GM23248 (cell line): ENCODE measurements at regions not wholly inside any gene's neighbourhood (a gene's known extent, or its start where the extent isn't known, plus 50 kb on each side); places are given as distances from the start of the nearest gene placed in this dataset.

Experiments
- DNase-seq: peaks from one replicate; pipeline ENCODE4 v3.0.0-alpha.2; 2015
- H2AFZ ChIP-seq: fragments of 200-600 bp; sonication (generic); 2 replicates; pipeline ENCODE4 v1.6.1; 2016; ENCODE audit warnings: antibody characterized with exemption
- H3F3A ChIP-seq: fragments of 200-600 bp; sonication (generic); 2 replicates; pipeline ENCODE4 v1.6.1; 2016; ENCODE audit warnings: mild to moderate bottlenecking, antibody characterized with exemption, mixed run types; ENCODE audit not compliant: insufficient read depth
- H3K27ac ChIP-seq: fragments of 200-600 bp; sonication (generic); 2 replicates; pipeline ENCODE4 v1.5.1; 2016; ENCODE audit warnings: mild to moderate bottlenecking
- H3K27me3 ChIP-seq: fragments of 200-600 bp; sonication (generic); replicated peaks from 2 replicates; pipeline ENCODE4 v1.6.1; 2016; ENCODE audit warnings: mild to moderate bottlenecking; ENCODE audit not compliant: insufficient read depth
- H3K36me3 ChIP-seq: fragments of 200-600 bp; sonication (generic); 2 replicates; pipeline ENCODE4 v1.6.1; 2016; ENCODE audit warnings: low read depth, mild to moderate bottlenecking
- H3K4me1 ChIP-seq: fragments of 200-600 bp; sonication (generic); 2 replicates; pipeline ENCODE4 v1.6.1; 2016; ENCODE audit warnings: mild to moderate bottlenecking; ENCODE audit not compliant: insufficient read depth
- H3K4me2 ChIP-seq: fragments of 200-600 bp; sonication (generic); one replicate; pipeline ENCODE4 v1.6.1; 2016; ENCODE audit warnings: mild to moderate bottlenecking; ENCODE audit not compliant: unreplicated experiment
- H3K4me3 ChIP-seq: fragments of 200-600 bp; sonication (generic); 2 replicates; pipeline ENCODE4 v1.5.1; 2016; ENCODE audit warnings: mild to moderate bottlenecking
- H3K79me2 ChIP-seq: fragments of 200-600 bp; sonication (generic); 2 replicates; pipeline ENCODE4 v1.6.1; 2016; ENCODE audit warnings: mild to moderate bottlenecking; ENCODE audit not compliant: insufficient read depth
- H3K9ac ChIP-seq: fragments of 200-600 bp; sonication (generic); 2 replicates; pipeline ENCODE4 v1.6.1; 2016; ENCODE audit warnings: mild to moderate bottlenecking
- H3K9me2 ChIP-seq: fragments of 200-600 bp; sonication (generic); 2 replicates; pipeline ENCODE4 v1.6.1; 2016; ENCODE audit warnings: mixed run types, mild to moderate bottlenecking, moderate library complexity; ENCODE audit not compliant: insufficient read depth
- H3K9me3 ChIP-seq: fragments of 200-600 bp; sonication (generic); one replicate; pipeline ENCODE4 v1.6.1; 2017; ENCODE audit warnings: low read depth
- H4K20me1 ChIP-seq: fragments of 200-600 bp; sonication (generic); 2 replicates; pipeline ENCODE4 v1.6.0; 2016; ENCODE audit not compliant: insufficient read depth
- EZH2 ChIP-seq: fragments of 200-600 bp; sonication (generic); IDR thresholded peaks from 2 replicates; pipeline ENCODE4 v1.6.1; 2018; ENCODE audit warnings: antibody characterized with exemption, mild to moderate bottlenecking; ENCODE audit not compliant: insufficient read depth, poor library complexity, severe bottlenecking
- EZH2phosphoT487 ChIP-seq: fragments of 200-600 bp; sonication (generic); IDR thresholded peaks from 2 replicates; pipeline ENCODE4 v1.6.1; 2018; ENCODE audit warnings: antibody characterized with exemption, moderate library complexity, mild to moderate bottlenecking, low read depth; ENCODE audit not compliant: insufficient read depth
- WGBS, 2 experiments: methylation state at CpG; one replicate each; pipeline ENCODE4 v1.1.6; 2015 to 2017; ENCODE audit warnings: low lambda C conversion rate in 2 of 2, low coverage in 1 of 2; ENCODE audit errors: missing lambda C conversion rate in 2 of 2; 5-methylcytosine and 5-hydroxymethylcytosine counted together
- in situ Hi-C: fragments of 300-500 bp; cut with MboI; formaldehyde crosslinking; loops from 2 replicates; pipeline ENCODE4 v1.15.0; 2020

- in situ Hi-C loops = no loop called here
- Histone ChIP-seq H3K79me2 (no peaks in the 10 kb centered on the region), H3F3A (no peaks in the 10 kb centered on the region)
Observed at GRCh38 chr18:28342231-28342630, 165.3 kb upstream of the CDH2 start.

GRCh38 chr18:28338316-28338715 lies 161.4 kb upstream of the CDH2 start:
- Histone ChIP-seq H3K79me2 (no peaks in the 10 kb centered on the region), H3K4me3 (no peak overlapping the region), H3K9ac (no peak overlapping the region), H3K4me1 (no peaks in the 10 kb centered on the region), H3F3A (no peaks in the 10 kb centered on the region), H3K4me2 (no peak overlapping the region), H3K9me2 (no peaks in the 10 kb centered on the region), H3K27me3 (peaks cover 20% of the 10 kb centered on the region), H3K27ac (no peak overlapping the region), H3K9me3 (no peaks in the 10 kb centered on the region), H3K36me3 (no peaks in the 10 kb centered on the region), H4K20me1 (no peaks in the 10 kb centered on the region), H2AFZ (no peak overlapping the region)
- in situ Hi-C loops = no loop called here
- DNase-seq = no peak
- WGBS, 2 experiments = 38 to 67% methylated on average over 1 of the region's 1 CpG
- TF ChIP-seq EZH2 (no peak), EZH2phosphoT487 (no peak)

More at GRCh38 chr18:28342231-28342630, 165.3 kb upstream of the CDH2 start:
- no peaks in the 10 kb centered on the region; the same call in 1 of the 2 replicates for H4K20me1 ChIP-seq
- no peak for DNase-seq
- WGBS, 2 experiments = 14 to 40% methylated on average over 1 of the region's 1 CpG
- peaks cover 28% of the 10 kb centered on the region for H3K27me3 ChIP-seq
- no peaks in the 10 kb centered on the region for H3K9me3 ChIP-seq
- no peak overlapping the region for H3K4me2 ChIP-seq
- no peak overlapping the region for H3K27ac ChIP-seq
- H2AFZ ChIP-seq = no peak overlapping the region
- TF ChIP-seq EZH2phosphoT487 (no peak), EZH2 (no peak)
- H3K9ac ChIP-seq = no peak overlapping the region
- H3K4me1 ChIP-seq = no peaks in the 10 kb centered on the region
- H3K4me3 ChIP-seq = no peak overlapping the region
- no peaks in the 10 kb centered on the region for H3K36me3 ChIP-seq
- H3K9me2 ChIP-seq = no peaks in the 10 kb centered on the region

- WGBS, 2 experiments = 30 to 48% methylated on average over 1 of the region's 1 CpG
- Histone ChIP-seq H3K4me3 (no peak overlapping the region), H3K4me1 (no peaks in the 10 kb centered on the region), H3F3A (no peaks in the 10 kb centered on the region), H3K27ac (no peak overlapping the region), H3K9ac (no peak overlapping the region), H3K36me3 (no peaks in the 10 kb centered on the region), H2AFZ (no peak overlapping the region), H3K79me2 (no peaks in the 10 kb centered on the region), H3K9me2 (no peaks in the 10 kb centered on the region), H3K9me3 (no peaks in the 10 kb centered on the region), H3K27me3 (peaks cover 6% of the 10 kb centered on the region), H4K20me1 (no peaks in the 10 kb centered on the region), H3K4me2 (no peak overlapping the region)
- TF ChIP-seq EZH2phosphoT487 (no peak), EZH2 (no peak)
- in situ Hi-C loops = no loop called here
- DNase-seq = no peak
Observed at GRCh38 chr18:28334516-28334915, 157.6 kb upstream of the CDH2 start.

GRCh38 chr18:28332071-28332470 lies 155.1 kb upstream of the CDH2 start:
- H3K4me3 ChIP-seq = no peak overlapping the region
- no peaks in the 10 kb centered on the region for H3K79me2 ChIP-seq
- H3K27ac ChIP-seq = no peak overlapping the region
- 6 to 10% methylated on average over 3 of the region's 3 CpGs for WGBS, 2 experiments
- peaks cover 12% of the 10 kb centered on the region for H3K27me3 ChIP-seq
- H3K4me2 ChIP-seq = no peak overlapping the region
- no peak overlapping the region for H3K9ac ChIP-seq
- no peaks in the 10 kb centered on the region for H4K20me1 ChIP-seq
- no peak for DNase-seq
- TF ChIP-seq EZH2phosphoT487 (no peak), EZH2 (no peak)
- H3F3A ChIP-seq = no peaks in the 10 kb centered on the region
- H3K9me2 ChIP-seq = no peaks in the 10 kb centered on the region
- H2AFZ ChIP-seq = no peak overlapping the region
- H3K4me1 ChIP-seq = no peaks in the 10 kb centered on the region
- in situ Hi-C loops = no loop called here
- no peaks in the 10 kb centered on the region for H3K9me3 ChIP-seq
- H3K36me3 ChIP-seq = no peaks in the 10 kb centered on the region

- Histone ChIP-seq H3K27ac (no peak overlapping the region), H3K9me3 (no peaks in the 10 kb centered on the region), H2AFZ (no peak overlapping the region), H3K4me2 (no peak overlapping the region), H3K36me3 (no peaks in the 10 kb centered on the region), H3K4me3 (no peak overlapping the region), H3K9ac (no peak overlapping the region), H3K27me3 (peaks cover 17% of the 10 kb centered on the region), H3K9me2 (no peaks in the 10 kb centered on the region), H3K79me2 (no peaks in the 10 kb centered on the region), H3K4me1 (no peaks in the 10 kb centered on the region), H4K20me1 (no peaks in the 10 kb centered on the region), H3F3A (no peaks in the 10 kb centered on the region)
- in situ Hi-C loops = no loop called here
- TF ChIP-seq EZH2phosphoT487 = no peak
- no peak for TF ChIP-seq EZH2
- 28 to 32% methylated on average over 4 of the region's 4 CpGs for WGBS, 2 experiments
- DNase-seq = no peak
Observed at GRCh38 chr18:28331551-28331950, 154.6 kb upstream of the CDH2 start.
